ENCODE measurements at regions not wholly inside any gene's neighbourhood (a gene's known extent, or its start where the extent isn't known, plus 50 kb on each side); places are given as distances from the start of the nearest gene placed in this dataset.

GRCh38 chr11:91805293-91805692 lies 419.3 kb upstream of the FAT3 start:
- TF ChIP-seq CTCF (IDR thresholded peaks at IDR 0.05), result no peak
- no peak for TF ChIP-seq EP300 (IDR thresholded peaks at IDR 0.05)
